K562 (cell line): ENCODE measurements at regions not wholly inside any gene's neighbourhood (a gene's known extent, or its start where the extent isn't known, plus 50 kb on each side); places are given as distances from the start of the nearest gene placed in this dataset.

Source experiments
- SMARCA5 ChIP-seq: fragments of 450-650 bp; IDR thresholded peaks from 2 replicates; pipeline ENCODE4 v1.6.1; 2016
- STAG1 ChIP-seq: sonication (generic); formaldehyde crosslinking; IDR thresholded peaks from 2 replicates; pipeline ENCODE4 v1.5.0; 2020; ENCODE audit warnings: missing genetic modification reagents, borderline replicate concordance
- STAT5B ChIP-seq: fragments of 250-450 bp; sonication (Bioruptor Pico); IDR thresholded peaks from 2 replicates; pipeline ENCODE4 v1.8.0; 2021; ENCODE audit warnings: mild to moderate bottlenecking, inconsistent platforms
- ZNF274 ChIP-seq: IDR thresholded peaks from 2 replicates; pipeline ENCODE4 v1.6.1; 2011; ENCODE audit warnings: low read depth, mild to moderate bottlenecking, low read length, moderate library complexity, borderline replicate concordance

- TF ChIP-seq SMARCA5, result no peak
- TF ChIP-seq ZNF274, result no peak
- no peak for TF ChIP-seq STAG1
- no peak for TF ChIP-seq STAT5B (CRISPR knock-in tag)
These were observed 65.2 kb upstream of the SALL3 start for GRCh38 chr18:78914249-78914935.
